GM04503 (cell line): ENCODE measurements at regions not wholly inside any gene's neighbourhood (a gene's known extent, or its start where the extent isn't known, plus 50 kb on each side); places are given as distances from the start of the nearest gene placed in this dataset.
"Not testable (repeated sequence)": the region's sequence is repeated elsewhere in the genome, so short reads cannot be mapped to it uniquely, and the experiment has no call there.

Experiments
- DNase-seq: peaks from one replicate; pipeline ENCODE4 v3.0.0-alpha.2; 2012; ENCODE audit warnings: low read depth

DNA sequence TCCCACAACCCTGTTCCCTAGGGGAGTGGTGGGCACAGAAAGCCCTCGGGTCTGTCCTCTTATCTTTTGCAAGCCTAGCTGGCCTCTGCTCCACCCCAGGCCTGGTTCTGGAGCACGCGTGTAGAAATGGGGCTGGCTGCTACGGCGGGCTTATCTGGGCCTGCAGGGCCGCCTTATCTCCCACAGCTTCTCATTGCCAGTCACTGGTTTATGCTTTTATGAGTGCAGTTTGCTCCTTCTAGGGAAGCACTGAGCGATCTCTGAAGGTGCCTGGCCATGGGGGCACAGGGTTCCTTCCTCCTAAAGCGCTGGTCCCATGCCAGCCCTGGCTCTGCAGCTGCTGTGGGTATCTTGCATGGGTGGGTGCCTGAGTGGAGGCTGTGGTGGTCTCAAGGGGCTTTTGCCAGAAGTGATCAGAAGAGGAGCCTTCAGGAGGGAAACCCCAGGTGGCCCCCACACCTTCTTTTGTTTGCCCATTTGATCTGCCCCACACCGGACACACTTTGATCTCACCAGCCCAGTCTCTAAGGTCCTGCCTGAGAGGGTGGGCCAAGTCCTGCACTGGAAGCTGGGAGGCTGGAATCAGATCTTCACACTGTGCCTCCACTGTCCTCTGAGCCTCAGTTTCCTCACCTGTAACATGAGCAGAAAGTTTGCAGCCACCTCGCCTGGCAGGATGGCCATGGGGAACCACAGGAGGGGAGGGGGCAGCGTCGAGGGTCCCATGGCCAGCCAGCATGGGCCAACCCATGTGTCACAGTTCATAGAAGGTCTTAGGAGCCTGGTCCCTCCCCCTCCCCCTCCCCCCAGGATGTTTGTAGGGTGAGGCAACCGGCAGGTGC lies 86.6 kb upstream of the FGF3 start:
- DNase-seq: no peak

- DNase-seq: no peak
Measured at GRCh38 chr11:69906453-69906907, 87.3 kb upstream of the FGF3 start.

- no peak for DNase-seq
Measured at GRCh38 chr11:69907611-69908010, 88.4 kb upstream of the FGF3 start.

DNA sequence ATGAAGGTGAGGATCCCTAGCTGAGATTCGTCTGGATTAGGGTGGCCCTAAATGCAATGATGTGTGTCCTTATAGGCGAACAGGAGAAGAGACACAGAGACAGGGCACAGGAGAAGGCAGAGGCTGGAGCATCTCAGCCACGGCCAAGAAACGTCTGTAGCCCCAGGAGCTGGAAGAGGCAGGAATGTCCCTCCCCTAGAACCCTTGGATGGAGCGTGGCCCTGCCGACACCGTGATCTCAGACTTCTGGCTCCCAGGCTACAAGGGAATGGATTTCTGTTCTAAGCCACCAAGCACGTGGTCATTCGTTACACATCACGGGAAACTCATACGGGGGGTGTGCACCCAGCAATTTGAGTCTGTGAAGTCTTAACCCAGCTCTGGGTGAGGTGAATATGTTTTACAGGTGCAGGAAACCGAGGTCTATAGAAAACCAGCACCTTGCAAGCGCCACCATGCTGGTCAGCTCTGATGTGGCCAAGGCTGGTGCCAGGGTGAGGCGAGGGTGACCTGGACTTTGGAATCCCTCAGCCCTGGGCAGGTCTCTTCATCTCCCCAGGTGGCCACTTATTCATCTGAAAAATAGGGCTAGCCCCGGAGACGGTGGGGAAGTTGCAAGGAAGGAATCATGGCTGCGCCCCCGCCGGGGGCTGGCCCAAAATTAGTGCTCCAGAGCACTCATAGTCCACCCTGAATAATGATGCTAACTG lies 89.5 kb upstream of the FGF3 start:
- no peak for DNase-seq

GRCh38 chr11:69909561-69910518 lies 90.6 kb upstream of the FGF3 start:
- DNase-seq: no peak

DNA sequence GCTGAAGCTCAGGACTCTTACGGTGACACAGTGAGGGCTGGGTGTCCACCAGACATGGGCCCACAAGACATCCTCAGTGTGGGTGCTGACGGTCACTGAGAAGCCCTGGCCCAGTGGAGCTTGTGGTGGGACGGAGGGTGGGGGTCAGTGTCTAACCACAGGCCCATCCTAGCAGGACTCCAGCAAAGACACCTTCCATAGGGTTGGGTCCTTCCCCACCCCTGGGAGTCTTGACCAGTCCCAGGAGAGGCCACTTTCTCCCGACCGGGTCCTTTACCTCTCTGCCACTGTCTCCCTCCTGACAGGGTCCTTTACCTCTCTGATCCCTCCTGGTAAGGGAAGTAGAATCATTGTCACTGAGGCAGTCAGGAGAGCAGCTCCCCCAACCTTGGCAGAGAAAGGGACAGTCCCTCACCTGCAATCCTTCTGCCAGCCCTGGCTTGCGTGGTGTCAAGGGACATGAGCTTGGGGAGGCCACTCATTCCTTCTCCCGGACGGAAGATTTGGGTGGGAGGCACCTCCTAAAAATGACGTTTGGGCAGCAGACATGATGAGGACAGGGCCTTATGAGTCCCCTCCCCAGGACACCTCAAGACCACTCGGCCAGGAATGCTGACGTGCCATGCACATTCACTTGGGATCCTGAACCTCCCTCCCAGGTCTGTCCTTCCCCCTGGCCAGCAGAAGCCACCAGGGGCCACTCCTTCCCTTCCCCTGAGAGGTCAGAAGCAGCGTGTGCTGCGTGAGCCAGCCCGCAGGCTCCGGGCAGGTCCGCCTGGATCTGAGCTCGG lies 91.5 kb upstream of the FGF3 start:
- no peak for DNase-seq

DNA sequence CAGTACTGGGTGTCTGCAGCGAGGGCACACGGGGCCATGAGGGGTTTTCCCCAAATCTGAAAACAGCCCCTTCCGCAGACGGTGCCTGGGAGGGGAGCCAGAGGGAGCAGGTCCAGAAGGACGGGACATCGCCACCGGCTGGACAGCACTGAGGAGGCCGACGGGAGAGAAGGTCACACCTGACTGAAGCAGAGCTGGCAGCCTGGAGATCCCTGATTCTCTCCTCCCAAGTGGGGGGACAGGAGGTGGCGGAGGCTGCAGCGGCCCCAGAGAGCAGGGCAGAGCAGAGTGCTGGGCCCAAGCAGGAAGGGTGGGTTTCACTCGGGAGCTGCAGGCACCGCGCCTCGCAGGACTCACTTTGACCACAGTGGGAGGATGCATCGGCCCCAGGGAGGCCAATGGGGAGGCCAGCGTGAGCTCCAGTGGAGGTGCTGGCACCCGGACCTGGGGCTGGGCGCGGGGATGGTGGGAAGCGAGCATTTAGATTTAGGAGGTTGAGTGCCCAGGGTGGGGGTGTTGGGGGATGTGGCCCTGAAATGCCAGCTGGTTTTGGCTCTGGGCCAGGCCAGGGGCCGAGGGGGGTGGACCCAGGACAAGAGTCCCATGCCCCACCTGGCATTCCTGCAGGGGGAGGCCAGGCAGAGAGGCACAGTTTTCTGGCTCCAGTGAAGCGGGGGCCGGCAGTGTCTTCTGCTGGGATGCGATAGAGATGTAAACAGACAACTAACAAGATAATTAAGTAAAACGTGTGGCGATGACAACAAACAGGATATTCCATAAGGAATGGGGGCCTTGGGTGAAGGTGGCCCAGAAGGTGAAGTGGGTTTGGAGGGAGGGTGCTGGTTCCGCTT lies 92.3 kb upstream of the FGF3 start:
- no peak for DNase-seq

DNA sequence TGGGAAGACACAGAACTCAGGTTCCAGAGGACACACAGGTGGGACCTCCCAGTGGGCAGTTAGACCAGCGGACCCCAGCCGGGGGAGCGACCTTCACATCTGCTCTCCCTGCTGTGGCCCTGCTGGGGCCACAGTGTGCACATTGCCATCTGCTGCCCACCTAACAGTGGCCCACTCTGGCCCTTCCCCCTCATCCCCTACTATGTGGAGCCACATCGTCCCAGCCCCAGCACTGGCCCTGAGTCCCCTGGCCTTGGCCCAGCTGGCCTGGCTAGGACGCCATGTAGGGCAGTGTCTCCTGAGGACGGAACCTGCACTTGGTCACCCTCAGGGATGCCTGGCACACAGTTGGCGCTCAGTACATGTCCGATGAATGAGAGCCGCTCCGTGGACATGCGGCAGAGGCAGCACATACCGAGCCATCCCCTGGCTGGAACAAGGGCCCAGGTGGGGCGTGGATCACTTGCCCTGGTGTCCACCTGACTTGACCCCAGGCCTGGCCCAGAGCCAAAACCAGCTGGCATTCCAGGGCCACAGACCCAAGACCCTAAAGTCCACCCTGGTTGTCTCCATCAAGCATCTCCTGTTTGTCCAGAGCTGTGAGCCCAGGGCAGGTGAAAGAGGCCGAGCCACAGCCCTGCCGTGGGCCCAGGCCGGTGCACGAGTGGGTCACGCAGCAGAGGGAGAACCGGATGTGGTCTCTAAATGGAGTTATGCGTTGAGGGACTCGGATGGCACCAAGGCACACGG lies 93.1 kb upstream of the FGF3 start:
- DNase-seq: no peak

GRCh38 chr11:69912911-69913451 lies 93.8 kb upstream of the FGF3 start:
- DNase-seq: no peak

DNA sequence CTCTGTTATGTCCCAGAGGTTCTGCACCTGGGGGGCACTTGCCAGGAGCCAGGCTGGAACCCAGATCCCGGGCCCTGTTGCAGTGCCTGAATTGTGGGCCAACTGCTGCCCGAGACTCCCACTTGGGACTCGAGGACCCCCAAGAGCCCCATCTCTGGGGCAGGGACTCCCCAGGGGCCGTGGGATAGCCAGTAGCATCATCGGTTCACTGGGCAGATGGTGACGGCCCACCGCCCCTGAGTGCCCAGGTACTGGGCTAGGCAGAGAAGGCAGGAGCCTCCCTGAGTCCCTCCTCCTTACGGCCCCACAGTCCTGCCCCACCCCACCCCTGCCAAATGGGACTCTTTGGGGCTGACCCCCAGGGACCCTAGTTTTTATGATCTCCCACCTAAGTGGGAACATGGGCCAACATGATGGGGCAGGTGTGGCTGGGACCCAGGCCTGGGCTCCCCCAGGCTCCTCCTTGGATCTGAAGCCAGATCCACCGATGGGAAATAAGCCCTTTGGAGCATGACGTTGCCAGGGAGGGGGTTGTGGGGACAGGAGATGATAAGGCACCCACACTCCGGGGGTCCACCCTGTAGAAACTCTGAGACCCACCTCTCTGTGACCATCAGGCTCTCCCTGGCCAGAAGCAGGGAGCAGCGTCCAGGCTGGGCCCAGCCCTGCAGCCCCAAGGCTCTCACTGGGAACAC lies 94.5 kb upstream of the FGF3 start:
- DNase-seq: no peak

DNA sequence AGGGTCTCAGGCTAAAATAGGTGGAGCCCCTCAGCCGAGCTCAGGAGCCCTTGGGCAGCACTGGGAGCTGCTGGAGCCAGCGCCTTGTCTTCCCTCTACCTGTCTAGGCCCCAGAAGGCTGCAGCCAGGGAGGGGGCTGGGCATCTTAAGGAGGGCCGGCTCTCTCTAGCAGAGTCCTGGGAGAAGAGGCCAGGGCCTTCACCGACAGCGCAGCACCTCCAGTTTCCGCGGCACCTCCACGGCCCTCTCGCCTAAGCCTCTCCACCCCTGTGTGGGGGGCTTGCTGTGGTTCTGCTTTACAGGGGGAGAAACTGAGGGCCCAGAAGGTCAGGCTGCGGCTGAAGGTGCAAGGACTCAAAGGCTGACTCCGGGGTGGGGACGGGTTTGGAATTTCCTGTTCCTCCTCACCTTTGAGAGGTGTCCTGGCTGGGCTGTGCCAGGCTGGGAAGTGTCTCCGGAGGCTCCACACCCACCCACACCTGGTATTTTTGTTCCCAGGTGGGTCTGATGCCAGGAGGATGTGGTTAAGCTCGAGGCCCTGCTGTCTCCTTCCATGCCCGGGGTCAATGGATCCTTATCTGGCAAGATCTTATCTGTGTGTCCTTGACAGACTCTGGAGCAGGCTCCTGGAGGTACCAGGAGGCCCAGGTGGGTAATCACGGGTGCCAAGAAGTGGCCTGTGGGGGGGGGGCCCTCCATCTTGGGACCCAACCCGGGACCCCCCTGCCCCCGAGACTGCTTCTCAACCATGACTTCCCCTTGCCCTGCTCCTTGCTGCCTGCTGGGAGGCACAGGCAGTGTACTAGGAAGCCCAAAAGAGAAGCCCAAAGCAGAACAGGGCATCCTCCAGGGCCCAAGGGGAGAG lies 95.3 kb upstream of the FGF3 start:
- DNase-seq: no peak

- DNase-seq: no peak
Measured at GRCh38 chr11:69915151-69915500, 95.9 kb upstream of the FGF3 start.

DNA sequence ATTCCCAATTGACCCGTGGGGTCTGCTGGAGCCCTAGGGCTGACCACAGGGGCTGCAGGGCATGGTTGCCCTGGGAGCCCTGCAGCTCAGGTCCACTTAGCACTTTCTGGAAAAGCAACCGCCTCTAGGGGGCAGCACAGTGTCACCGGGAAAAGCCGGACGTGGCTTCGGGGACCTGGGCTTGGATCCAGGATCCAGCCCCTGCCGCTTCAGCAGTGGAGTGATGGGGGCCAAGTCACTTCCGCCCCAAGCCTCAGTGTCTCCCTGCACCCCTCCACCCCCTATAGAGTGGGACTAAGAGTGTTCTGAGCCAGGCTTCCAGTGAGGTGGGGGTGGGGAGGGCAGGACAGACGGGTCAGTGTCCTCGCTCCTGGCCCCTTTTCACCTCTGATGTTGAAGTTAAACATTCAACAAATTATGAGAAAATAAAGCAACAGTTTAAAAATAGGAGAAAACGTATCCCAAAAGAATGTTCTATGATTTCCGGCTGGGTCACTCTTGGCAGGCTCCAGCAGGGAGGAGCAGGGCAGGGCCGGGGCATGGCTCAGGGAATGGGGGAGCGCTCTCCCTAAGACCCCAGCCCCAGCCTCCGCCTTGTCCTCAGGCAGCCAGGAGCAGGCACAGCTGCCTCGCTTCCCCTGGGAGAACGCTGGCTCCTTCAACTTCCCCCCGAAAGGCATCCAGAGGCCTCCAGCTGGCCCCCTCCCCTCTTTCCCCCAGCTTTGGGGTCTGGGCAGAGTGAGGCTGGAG lies 96.5 kb upstream of the FGF3 start:
- DNase-seq: peak; percentile 27

GRCh38 chr11:69916251-69916649 lies 97.0 kb upstream of the FGF3 start:
- DNase-seq: not testable (repeated sequence)

GRCh38 chr11:69916806-69917387 lies 97.7 kb upstream of the FGF3 start:
- no peak for DNase-seq

DNA sequence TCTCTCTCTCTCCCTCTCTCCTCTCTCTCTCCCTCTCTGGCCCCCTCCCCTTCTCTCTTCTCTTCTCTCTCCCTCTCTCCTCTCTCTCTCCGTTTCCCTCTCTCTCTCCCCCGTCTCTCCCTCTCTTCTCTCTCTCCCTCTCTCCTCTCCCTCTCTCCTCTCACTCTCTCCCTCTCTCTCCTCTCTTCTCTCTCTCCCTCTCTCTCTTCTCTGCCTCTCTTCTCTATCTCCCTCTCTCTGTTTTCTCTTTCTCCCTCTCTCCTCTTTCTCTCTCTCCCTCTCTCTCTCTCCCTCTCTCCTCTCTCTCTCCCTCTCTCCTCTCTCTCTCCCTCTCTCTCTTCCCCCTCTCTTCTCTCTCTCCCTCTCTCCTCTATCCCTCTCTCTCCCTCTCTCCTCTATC lies 98.3 kb upstream of the FGF3 start:
- no peak for DNase-seq
